GM10266 (cell line): ENCODE measurements at regions not wholly inside any gene's neighbourhood (a gene's known extent, or its start where the extent isn't known, plus 50 kb on each side); places are given as distances from the start of the nearest gene placed in this dataset.

Experiments
- DNase-seq: peaks from one replicate; pipeline ENCODE4 v3.0.0; 2012; ENCODE audit errors: extremely low spot score
- CTCF ChIP-seq: IDR thresholded peaks from 2 replicates; pipeline ENCODE4 v1.5.1; 2012; ENCODE audit warnings: mild to moderate bottlenecking, low read depth; ENCODE audit not compliant: control insufficient read depth, insufficient read depth; ENCODE audit errors: missing control alignments

GRCh38 chr1:201630582-201630981, 91.7 kb downstream of the NAV1 start:
- no peak for TF ChIP-seq CTCF

GRCh38 chr1:201631037-201631436, 92.1 kb downstream of the NAV1 start:
- DNase-seq = no peak
- TF ChIP-seq CTCF = no peak

More at GRCh38 chr1:201630582-201630981, 91.7 kb downstream of the NAV1 start:
- no peak for DNase-seq

- DNase-seq = no peak
- TF ChIP-seq CTCF = no peak
Measured at GRCh38 chr1:201632364-201632952, 93.5 kb downstream of the NAV1 start.

- DNase-seq = no peak
- TF ChIP-seq CTCF = no peak
Measured at GRCh38 chr1:201633297-201633696, 94.4 kb downstream of the NAV1 start.

GRCh38 chr1:201633811-201634210, 94.9 kb downstream of the NAV1 start:
- DNase-seq = no peak
- TF ChIP-seq CTCF = no peak

- TF ChIP-seq CTCF = no peak
- no peak for DNase-seq
Measured at GRCh38 chr1:201634261-201634660, 95.3 kb downstream of the NAV1 start.

GRCh38 chr1:201636097-201636496, 97.2 kb downstream of the NAV1 start:
- no peak for TF ChIP-seq CTCF
- no peak for DNase-seq
